HG02763 (cell line): ENCODE measurements at regions not wholly inside any gene's neighbourhood (a gene's known extent, or its start where the extent isn't known, plus 50 kb on each side); places are given as distances from the start of the nearest gene placed in this dataset.

Experiments
- ATAC-seq: cut with Tn5 transposase; IDR thresholded peaks from one replicate; pipeline ENCODE4 v1.9.1; 2021; ENCODE audit warnings: mild to moderate bottlenecking, moderate library complexity; ENCODE audit not compliant: unreplicated experiment

DNA sequence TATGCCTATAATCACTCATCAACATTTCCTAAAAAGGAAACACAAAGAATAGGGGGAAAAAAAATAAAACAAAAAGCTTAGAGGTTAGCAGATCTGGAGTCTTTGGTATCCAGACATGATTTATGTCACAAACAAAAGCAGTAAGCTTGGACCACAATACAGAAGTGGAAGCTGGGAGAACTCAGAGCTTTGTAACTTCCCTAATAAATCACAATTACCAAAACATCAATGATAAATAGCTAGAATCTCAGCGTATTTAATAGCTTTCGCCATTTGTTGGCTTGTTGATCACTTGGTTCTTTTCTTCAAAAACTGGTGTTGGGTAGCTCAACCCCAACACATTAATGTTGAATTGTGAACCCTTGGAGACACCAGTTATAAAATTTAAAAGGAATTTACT, 392.5 kb downstream of the IRS1 start:
- ATAC-seq, result no peak

DNA sequence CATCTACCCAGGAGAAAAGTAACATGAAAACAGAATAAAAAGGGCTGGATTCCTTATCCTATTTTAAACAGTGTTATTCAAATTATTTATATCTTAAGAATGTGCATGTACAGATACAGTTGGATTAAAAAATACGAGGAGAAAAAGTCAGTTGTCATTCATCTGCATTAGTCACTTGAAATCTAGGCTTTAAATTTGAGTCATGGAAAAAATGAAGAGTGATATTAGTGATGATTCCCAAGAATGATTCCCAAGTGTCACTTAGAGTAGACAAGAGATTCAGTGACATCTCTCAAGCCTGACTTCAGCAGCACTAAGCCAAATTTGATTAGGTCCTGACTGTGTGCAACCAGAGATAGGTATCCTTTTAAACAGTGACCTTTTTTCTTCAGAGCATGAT, 394.2 kb downstream of the IRS1 start:
- no peak for ATAC-seq

DNA sequence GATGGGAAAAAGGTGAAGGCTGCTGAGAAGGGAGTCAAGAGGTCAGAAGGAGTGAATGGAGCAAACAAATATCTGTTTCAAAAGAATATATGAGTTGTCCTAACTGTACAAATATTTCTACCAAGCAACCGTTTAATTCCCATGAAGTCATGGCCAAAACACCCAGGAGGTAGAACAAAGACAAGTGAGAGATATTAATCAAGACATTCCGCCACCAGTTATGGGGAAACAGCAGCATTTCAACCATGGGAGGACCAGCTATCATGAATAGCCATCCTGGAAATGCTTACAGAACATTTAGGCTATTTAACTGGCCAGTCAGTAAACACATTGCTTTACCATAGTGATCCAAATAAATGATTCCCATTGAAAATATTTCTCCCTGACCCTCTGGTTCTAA, 396.3 kb downstream of the IRS1 start:
- ATAC-seq, result no peak

GRCh38 chr2:226399006-226399405, 400.6 kb downstream of the IRS1 start:
- no peak for ATAC-seq

GRCh38 chr2:226398580-226398979, 401.0 kb downstream of the IRS1 start:
- ATAC-seq, result no peak

DNA sequence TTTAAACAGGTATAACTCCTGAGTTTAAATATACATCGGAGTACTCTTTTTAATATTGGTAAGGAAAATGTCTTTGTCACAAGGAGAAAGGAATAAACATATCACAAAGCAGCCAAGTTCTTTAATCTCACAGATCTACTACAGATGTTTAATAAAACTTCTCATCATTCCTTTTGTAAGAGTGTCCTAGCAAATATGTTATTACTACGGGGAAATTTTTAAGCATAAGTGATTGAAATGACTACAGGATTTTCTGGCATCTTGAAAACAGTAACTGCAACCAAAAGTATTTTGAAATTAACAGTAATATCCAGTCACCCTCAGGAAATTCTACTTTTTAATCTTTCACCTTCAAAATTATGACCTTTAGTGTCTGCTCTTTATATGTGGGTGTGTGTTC, 403.1 kb downstream of the IRS1 start:
- ATAC-seq, result no peak

- no peak for ATAC-seq
Measured at GRCh38 chr2:226387499-226387942, 412.1 kb downstream of the IRS1 start.

DNA sequence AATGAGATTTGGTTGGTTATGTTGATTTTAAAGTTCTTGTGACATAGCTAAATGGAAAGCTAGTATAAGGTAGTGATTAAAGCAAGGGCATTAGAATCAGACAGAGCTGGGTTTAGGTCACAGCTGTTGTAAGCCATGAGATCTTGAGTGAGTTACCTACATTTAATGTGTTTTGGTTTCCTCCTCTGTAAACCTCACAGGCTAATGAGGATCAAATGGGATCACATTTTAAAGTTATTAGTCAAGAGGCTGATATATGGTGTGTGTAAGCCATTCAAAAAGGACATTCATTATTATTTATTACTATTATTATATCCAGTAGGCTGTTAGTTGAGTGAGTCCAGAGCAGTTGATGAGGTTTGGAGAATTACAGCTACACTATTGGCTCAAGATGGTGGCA, 416.2 kb downstream of the IRS1 start:
- ATAC-seq, result no peak

DNA sequence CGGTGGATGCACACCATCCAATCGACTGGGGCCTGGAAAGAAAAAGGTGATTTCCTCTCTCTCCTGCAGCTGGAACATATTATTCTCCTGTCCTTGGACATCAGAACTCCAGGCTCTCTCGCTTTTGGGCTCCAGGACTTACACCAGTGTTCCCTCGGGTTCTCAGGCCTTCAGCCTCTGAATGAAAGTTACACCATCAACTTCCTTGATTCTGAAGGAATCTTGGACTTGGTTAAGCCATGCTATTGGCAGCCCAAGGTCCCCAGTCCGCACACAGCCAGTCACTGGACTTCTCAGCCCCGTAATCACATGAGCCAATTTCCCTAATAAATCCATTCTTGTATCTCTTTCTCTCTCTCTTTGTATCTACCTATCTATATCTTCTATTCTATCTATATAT, 418.9 kb downstream of the IRS1 start:
- ATAC-seq, result no peak

DNA sequence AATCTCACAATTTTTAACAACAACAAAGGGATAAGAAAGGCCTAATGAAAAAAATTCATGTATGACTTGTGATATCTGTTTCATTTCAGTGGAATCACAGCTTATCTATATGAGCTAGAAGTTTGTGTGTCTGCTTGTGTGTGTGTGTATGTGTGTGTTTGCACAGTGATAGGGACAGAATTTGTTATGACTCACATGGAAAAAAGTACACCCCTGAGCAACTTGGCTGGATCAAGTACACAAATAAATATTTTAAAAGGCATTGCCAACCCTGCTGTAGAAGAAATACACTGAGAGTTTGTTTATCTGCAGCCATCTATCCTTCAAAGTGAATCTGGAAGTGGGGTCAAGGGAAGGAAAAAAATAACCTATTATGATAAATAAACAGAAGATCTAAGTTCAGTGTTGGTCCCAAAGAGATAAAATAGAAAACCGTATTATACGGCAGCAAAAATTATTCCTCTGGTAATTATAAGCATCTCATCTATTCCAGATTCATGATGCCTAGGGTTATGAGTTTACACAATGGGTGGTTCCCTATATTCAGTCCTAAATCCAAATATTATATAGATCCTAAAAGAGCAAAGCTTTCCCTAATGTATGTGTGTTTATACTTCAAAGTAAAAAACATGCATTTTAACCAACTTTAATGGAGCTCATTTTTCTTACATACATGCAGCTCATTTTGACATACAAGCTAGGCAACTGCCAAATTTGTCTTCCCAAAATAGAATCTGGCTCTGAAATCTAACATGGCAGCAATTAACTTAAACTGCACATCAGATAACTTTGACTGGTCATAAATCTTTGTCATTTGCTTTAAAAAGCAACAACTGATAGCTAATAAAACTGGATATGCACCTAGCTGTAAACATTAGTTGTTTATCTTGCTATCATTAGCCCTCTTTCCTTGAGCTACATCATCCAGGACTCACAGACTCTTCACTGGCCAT, 420.6 kb downstream of the IRS1 start:
- no peak for ATAC-seq

DNA sequence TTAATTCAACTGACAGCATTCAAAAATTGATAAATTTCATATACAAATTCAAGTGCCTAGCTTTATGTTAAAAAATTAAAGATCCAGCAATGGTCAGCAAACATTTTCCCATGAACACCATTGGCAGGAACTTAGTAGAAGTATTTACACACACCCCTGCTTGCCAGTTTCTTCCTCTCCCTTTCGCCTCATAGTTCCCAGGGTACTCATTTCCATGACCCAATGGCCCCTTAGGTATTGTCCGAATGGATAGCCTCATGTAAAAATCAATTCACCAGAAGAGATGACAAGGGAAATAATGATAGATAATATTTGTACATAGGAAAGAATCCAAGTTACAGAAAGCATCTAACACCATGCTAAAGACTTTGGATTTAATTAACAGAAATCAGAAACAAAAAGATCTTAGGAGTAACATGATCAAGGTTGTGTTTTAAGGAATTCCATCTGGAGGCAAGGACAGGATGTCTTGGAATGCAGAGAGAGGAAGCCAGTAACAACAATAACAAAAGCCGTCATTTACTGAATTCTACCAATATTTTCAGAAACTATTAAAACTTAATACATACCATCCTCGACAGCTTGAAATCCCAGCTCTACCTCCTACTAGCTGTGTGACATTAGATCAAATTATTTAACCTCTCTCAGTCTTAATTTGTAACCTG, 423.0 kb downstream of the IRS1 start:
- ATAC-seq, result no peak

GRCh38 chr2:226366920-226367319, 432.7 kb downstream of the IRS1 start:
- ATAC-seq, result no peak

DNA sequence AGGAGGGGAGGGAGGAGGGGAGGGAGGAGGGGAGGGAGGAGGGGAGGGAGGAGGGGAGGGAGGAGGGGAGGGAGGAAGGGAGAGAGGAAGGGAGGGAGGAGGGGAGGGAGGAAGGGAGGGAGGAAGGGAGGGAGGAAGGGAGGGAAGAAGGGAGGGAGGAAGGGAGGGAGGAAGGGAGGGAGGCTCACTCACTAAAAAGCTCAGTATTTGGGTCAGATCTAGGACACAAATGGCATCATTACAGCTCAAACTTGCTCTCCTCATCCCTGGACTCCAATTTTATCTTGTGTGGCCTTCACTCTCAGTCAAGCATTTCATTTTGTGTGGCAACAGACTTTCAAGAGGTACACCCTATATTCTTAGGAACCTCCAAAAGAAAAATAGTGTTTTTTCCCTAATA, 435.4 kb downstream of the IRS1 start:
- ATAC-seq, result no peak

DNA sequence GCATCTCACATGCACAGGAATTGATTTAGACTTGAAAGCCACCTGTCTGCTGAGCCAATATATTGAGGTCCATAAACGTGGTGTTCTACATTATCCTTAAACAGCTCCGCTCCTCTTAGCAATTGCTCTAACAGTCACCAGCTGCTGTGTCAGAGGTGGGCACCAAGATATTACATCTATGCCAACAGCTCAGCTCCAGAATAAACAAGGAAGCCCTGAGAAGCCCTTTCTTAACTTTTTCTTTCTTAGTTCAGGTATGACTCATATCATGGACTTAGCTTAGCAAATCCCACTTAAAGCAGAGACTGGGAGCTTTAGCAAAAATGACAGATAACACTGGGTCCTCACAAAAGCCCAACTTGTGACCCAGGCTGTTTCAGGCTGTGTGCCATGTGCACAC, 436.6 kb downstream of the IRS1 start:
- no peak for ATAC-seq

GRCh38 chr2:226360658-226361057, 439.0 kb downstream of the IRS1 start:
- no peak for ATAC-seq

- no peak for ATAC-seq
Measured at GRCh38 chr2:226358688-226359087, 440.9 kb downstream of the IRS1 start.

DNA sequence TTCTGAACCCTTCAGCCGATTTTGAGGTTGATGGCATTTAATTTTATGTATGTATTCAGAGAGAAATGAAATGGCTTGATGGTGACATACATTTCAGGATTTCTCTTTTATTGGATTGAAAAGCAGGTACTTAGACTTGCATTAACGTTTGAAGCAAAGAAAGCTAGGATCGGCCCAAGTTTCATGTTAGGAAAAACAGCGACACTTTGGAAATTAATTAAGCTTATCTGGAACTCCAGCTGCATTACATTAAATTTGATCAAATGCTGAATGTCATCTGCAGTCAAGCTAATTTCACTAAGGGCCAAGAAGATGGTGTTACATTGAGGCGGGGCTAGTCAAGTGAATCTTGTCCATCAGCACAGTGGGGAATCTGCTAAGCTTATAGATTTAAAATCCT, 441.8 kb downstream of the IRS1 start:
- ATAC-seq, result no peak

- no peak for ATAC-seq
Measured at GRCh38 chr2:226355600-226355999, 444.0 kb downstream of the IRS1 start.

GRCh38 chr2:226354434-226354833, 445.2 kb downstream of the IRS1 start:
- no peak for ATAC-seq

GRCh38 chr2:226352941-226353560, 446.6 kb downstream of the IRS1 start:
- no peak for ATAC-seq

- ATAC-seq, result no peak
Measured at GRCh38 chr2:226351711-226352110, 447.9 kb downstream of the IRS1 start.

GRCh38 chr2:226339616-226340015, 460.0 kb downstream of the IRS1 start:
- no peak for ATAC-seq
